Stimulated activated CD4-positive, alpha-beta T cell treated with anti-CD3 and anti-CD28 coated beads, Interleukin-1b, Interleukin-23, amount 100 ng/mL, for 24 hours (primary cell): ENCODE measurements at regions not wholly inside any gene's neighbourhood (a gene's known extent, or its start where the extent isn't known, plus 50 kb on each side); places are given as distances from the start of the nearest gene placed in this dataset.
"Not testable (repeated sequence)": the region's sequence is repeated elsewhere in the genome, so short reads cannot be mapped to it uniquely, and the experiment has no call there.

ENCODE experiments used
- DNase-seq, 4 experiments: peaks; one replicate each; pipeline ENCODE4 v3.0.0-alpha.2; 2020; ENCODE audit warnings: low read depth in 4 of 4, low spot score in 1 of 4

GRCh38 chr7:67878808-67879207, 882.2 kb downstream of the TYW1 start:
- DNase-seq = no peak

- no peak for DNase-seq
Observed at GRCh38 chr7:67882843-67883242, 886.2 kb downstream of the TYW1 start.

GRCh38 chr7:67890316-67890715, 893.7 kb downstream of the TYW1 start:
- DNase-seq = no peak

GRCh38 chr7:67894746-67895145, 898.1 kb downstream of the TYW1 start:
- no peak for DNase-seq

- no peak for DNase-seq
Observed at GRCh38 chr7:67896721-67897120, 900.1 kb downstream of the TYW1 start.

- DNase-seq = no peak
Observed at GRCh38 chr7:67900456-67900855, 903.8 kb downstream of the TYW1 start.

- DNase-seq = no peak
Observed at GRCh38 chr7:67901808-67902480, 905.3 kb downstream of the TYW1 start.

- DNase-seq = no peak
Observed at GRCh38 chr7:67907792-67908191, 911.2 kb downstream of the TYW1 start.

- DNase-seq = no peak
Observed at GRCh38 chr7:67912437-67912836, 915.8 kb downstream of the TYW1 start.

- no peak for DNase-seq
Observed at GRCh38 chr7:67913604-67914003, 917.0 kb downstream of the TYW1 start.

- DNase-seq = not testable (repeated sequence)
Observed at GRCh38 chr7:67916111-67916510, 919.5 kb downstream of the TYW1 start.

- no peak for DNase-seq
Observed at GRCh38 chr7:67916571-67917436, 920.2 kb downstream of the TYW1 start.

GRCh38 chr7:67917437-67917755, 920.8 kb downstream of the TYW1 start:
- no peak for DNase-seq

GRCh38 chr7:67918158-67918557, 921.5 kb downstream of the TYW1 start:
- DNase-seq = no peak

GRCh38 chr7:67923286-67923685, 926.7 kb downstream of the TYW1 start:
- DNase-seq = no peak

GRCh38 chr7:67928141-67928540, 931.5 kb downstream of the TYW1 start:
- DNase-seq = no peak

- not testable (repeated sequence) for DNase-seq
Observed at GRCh38 chr7:67936447-67936846, 939.8 kb downstream of the TYW1 start.

GRCh38 chr7:67940400-67940799, 943.8 kb downstream of the TYW1 start:
- DNase-seq = no peak

GRCh38 chr7:67947191-67947590, 950.6 kb downstream of the TYW1 start:
- DNase-seq = no peak

GRCh38 chr7:67947646-67948045, 951.0 kb downstream of the TYW1 start:
- no peak for DNase-seq

- no peak for DNase-seq
Observed at GRCh38 chr7:67950321-67951083, 953.9 kb downstream of the TYW1 start.

GRCh38 chr7:67955061-67955460, 958.4 kb downstream of the TYW1 start:
- DNase-seq = no peak
